ENCODE measurements at regions not wholly inside any gene's neighbourhood (a gene's known extent, or its start where the extent isn't known, plus 50 kb on each side); places are given as distances from the start of the nearest gene placed in this dataset.
A peak's percentile ranks its signal among the peaks of the same experiment; 100 is the strongest.

DNA sequence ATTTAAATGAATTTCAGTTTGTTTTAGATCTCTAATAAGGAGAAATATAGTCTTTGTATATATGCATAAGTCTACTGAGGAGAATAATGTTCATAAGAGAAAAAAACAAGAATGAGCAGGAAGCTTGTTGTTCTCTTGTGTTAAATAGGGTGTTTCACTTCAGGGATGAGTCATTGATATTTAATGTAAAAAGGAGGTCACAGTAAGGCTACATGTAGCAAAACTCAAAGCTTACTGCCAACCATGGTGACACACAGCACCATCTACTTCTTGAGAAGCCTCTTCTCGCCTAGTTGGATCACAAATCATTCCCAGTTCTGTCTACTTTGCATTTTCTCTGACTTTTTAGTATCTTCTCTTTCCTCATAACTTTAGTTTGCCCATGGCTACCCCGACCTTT is 1466.0 kb upstream of the C9orf72 start:
- Histone ChIP-seq H3K9me2 (ENCODE audit: insufficient read depth) (no peaks in the 10 kb centered on the region), H3K79me2 (ENCODE audit: low read depth) (no peaks in the 10 kb centered on the region), H2AFZ (no peak overlapping the region), H3F3A (ENCODE audit: insufficient read depth, low read depth) (no peaks in the 10 kb centered on the region), H3K4me1 (replicated peaks; ENCODE audit: insufficient read depth) (peaks cover 8% of the 10 kb centered on the region; the same call in 1 of the 2 replicates), H4K20me1 (ENCODE audit: insufficient read depth) (no peaks in the 10 kb centered on the region), H3K27ac (no peak overlapping the region), H3K9me3 (ENCODE audit: insufficient read depth, low read depth) (no peaks in the 10 kb centered on the region), H3K4me3 (no peak overlapping the region), H3K36me3 (ENCODE audit: low read depth) (no peaks in the 10 kb centered on the region), H3K4me2 (no peak overlapping the region), H3K27me3 (ENCODE audit: insufficient read depth, low read depth) (no peaks in the 10 kb centered on the region)
- ChIA-PET CTCF (interaction anchor here (0.7 kb wide), 1 partner anchor 22 kb away, joined by 4 read pairs; no protein-coding TSS in a partner anchor), POLR2A (ENCODE audit: unreplicated experiment) (interaction anchor here (0.7 kb wide), 1 partner anchor 915 kb away, joined by 6 read pairs; no protein-coding TSS in a partner anchor)
- intact Hi-C loops (cut with micrococcal nuclease; ENCODE audit: unreplicated experiment) = no loop called here
- BruUV-seq (replicated peaks) = no TSS peak
- TF ChIP-seq, protein P1, sequence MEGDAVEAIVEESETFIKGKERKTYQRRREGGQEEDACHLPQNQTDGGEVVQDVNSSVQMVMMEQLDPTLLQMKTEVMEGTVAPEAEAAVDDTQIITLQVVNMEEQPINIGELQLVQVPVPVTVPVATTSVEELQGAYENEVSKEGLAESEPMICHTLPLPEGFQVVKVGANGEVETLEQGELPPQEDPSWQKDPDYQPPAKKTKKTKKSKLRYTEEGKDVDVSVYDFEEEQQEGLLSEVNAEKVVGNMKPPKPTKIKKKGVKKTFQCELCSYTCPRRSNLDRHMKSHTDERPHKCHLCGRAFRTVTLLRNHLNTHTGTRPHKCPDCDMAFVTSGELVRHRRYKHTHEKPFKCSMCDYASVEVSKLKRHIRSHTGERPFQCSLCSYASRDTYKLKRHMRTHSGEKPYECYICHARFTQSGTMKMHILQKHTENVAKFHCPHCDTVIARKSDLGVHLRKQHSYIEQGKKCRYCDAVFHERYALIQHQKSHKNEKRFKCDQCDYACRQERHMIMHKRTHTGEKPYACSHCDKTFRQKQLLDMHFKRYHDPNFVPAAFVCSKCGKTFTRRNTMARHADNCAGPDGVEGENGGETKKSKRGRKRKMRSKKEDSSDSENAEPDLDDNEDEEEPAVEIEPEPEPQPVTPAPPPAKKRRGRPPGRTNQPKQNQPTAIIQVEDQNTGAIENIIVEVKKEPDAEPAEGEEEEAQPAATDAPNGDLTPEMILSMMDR (conservative IDR thresholded peaks at IDR 0.05) = no peak
- no peak for TF ChIP-seq EZH2 (IDR thresholded peaks at IDR 0.05; ENCODE audit: low read depth)
- DNase-seq = peak; percentile 1 to 36

- H3K4me1 ChIP-seq (replicated peaks; ENCODE audit: insufficient read depth) = peaks cover 8% of the 10 kb centered on the region; the same call in 1 of the 2 replicates
- H3K27me3 ChIP-seq (ENCODE audit: insufficient read depth, low read depth) = no peaks in the 10 kb centered on the region
- no peaks in the 10 kb centered on the region for H3F3A ChIP-seq (ENCODE audit: insufficient read depth, low read depth)
- H3K9me3 ChIP-seq (ENCODE audit: insufficient read depth, low read depth) = no peaks in the 10 kb centered on the region
- DNase-seq = no peak
- H3K9me2 ChIP-seq (ENCODE audit: insufficient read depth) = no peaks in the 10 kb centered on the region
- no peak overlapping the region for H3K4me2 ChIP-seq
- intact Hi-C loops (cut with micrococcal nuclease; ENCODE audit: unreplicated experiment) = no loop called here
- TF ChIP-seq, protein P1 (conservative IDR thresholded peaks at IDR 0.05) = no peak
- ChIA-PET CTCF (no interaction called here), POLR2A (ENCODE audit: unreplicated experiment) (no interaction called here)
- BruUV-seq (replicated peaks) = no TSS peak
- H3K79me2 ChIP-seq (ENCODE audit: low read depth) = no peaks in the 10 kb centered on the region
- no peak overlapping the region for H3K4me3 ChIP-seq
- no peaks in the 10 kb centered on the region for H4K20me1 ChIP-seq (ENCODE audit: insufficient read depth)
- no peaks in the 10 kb centered on the region for H3K36me3 ChIP-seq (ENCODE audit: low read depth)
- H2AFZ ChIP-seq = no peak overlapping the region
- H3K27ac ChIP-seq = no peak overlapping the region
Measured at GRCh38 chr9:29043072-29043471, 1469.8 kb upstream of the C9orf72 start.

DNA sequence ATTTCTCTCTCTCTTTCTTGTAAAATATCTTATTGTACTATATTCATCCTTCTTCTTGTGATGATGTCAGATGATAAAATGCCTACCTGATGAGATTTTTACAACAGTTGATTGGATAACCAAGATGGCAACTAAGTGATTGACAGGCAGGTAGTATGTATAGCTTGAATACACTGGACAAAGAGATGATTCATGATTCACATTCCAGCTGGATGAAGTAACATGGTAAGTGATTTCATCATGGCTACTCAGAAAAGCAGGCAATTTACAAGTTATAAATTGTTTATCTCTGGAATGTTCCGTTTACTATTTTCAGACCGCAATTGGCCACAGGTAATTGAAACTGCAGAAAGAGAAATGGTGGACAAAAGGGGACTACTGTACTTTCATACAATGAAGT is 1471.7 kb upstream of the C9orf72 start:
- H3F3A ChIP-seq (ENCODE audit: insufficient read depth, low read depth) = no peaks in the 10 kb centered on the region
- TF ChIP-seq, protein P1 (conservative IDR thresholded peaks at IDR 0.05) = no peak
- TF ChIP-seq EZH2 (IDR thresholded peaks at IDR 0.05; ENCODE audit: low read depth) = no peak
- no peaks in the 10 kb centered on the region for H3K36me3 ChIP-seq (ENCODE audit: low read depth)
- H4K20me1 ChIP-seq (ENCODE audit: insufficient read depth) = no peaks in the 10 kb centered on the region
- POLR2A ChIA-PET (ENCODE audit: unreplicated experiment) = no interaction called here
- H3K27ac ChIP-seq = peak overlapping the region; percentile 23; the same call in 1 of the 2 replicates
- no peak overlapping the region for H2AFZ ChIP-seq
- intact Hi-C loops (cut with micrococcal nuclease; ENCODE audit: unreplicated experiment) = no loop called here
- DNase-seq = peak in 1 of 2 experiments; percentile 59
- H3K9me2 ChIP-seq (ENCODE audit: insufficient read depth) = no peaks in the 10 kb centered on the region
- H3K27me3 ChIP-seq (ENCODE audit: insufficient read depth, low read depth) = no peaks in the 10 kb centered on the region
- BruUV-seq (replicated peaks) = no TSS peak
- H3K4me2 ChIP-seq = no peak overlapping the region
- CTCF ChIA-PET = no interaction called here
- H3K9me3 ChIP-seq (ENCODE audit: insufficient read depth, low read depth) = no peaks in the 10 kb centered on the region
- H3K4me3 ChIP-seq = no peak overlapping the region
- no peaks in the 10 kb centered on the region for H3K4me1 ChIP-seq (replicated peaks; ENCODE audit: insufficient read depth)
- H3K79me2 ChIP-seq (ENCODE audit: low read depth) = no peaks in the 10 kb centered on the region

All from PC-9 (cell line).